ENCODE measurements at regions not wholly inside any gene's neighbourhood (a gene's known extent, or its start where the extent isn't known, plus 50 kb on each side); places are given as distances from the start of the nearest gene placed in this dataset.

- Histone ChIP-seq H3K4me3 (ENCODE audit: low read depth in 1 of 2, low read length in 1 of 2) (no peak overlapping the region), H3K36me3 (no peaks in the 10 kb centered on the region), H3K9me3 (no peaks in the 10 kb centered on the region), H3K27me3 (no peaks in the 10 kb centered on the region), H3K27ac (peak overlapping the region; percentile 18), H3K4me1 (ENCODE audit: control insufficient read depth in 1 of 2, insufficient read depth in 1 of 2, low read depth in 1 of 2, low read length in 1 of 2) (peaks cover 0 to 5% of the 10 kb centered on the region in 2 experiments)
- TF ChIP-seq CTCF (IDR thresholded peaks at IDR 0.05): no peak
These were observed 234.8 kb downstream of the DUSP6 start for GRCh38 chr12:89117448-89118034.

- no peak for TF ChIP-seq CTCF (IDR thresholded peaks at IDR 0.05)
- no peaks in the 10 kb centered on the region for H3K27me3 ChIP-seq
- H3K4me1 ChIP-seq (ENCODE audit: control insufficient read depth in 1 of 2, insufficient read depth in 1 of 2, low read depth in 1 of 2, low read length in 1 of 2): no peaks in the 10 kb centered on the region
- no peak overlapping the region for H3K27ac ChIP-seq
- H3K9me3 ChIP-seq: no peaks in the 10 kb centered on the region
- no peak overlapping the region for H3K4me3 ChIP-seq (ENCODE audit: low read depth in 1 of 2, low read length in 1 of 2)
- H3K36me3 ChIP-seq: no peaks in the 10 kb centered on the region
These were observed 240.3 kb downstream of the DUSP6 start for GRCh38 chr12:89111964-89112363.

DNA sequence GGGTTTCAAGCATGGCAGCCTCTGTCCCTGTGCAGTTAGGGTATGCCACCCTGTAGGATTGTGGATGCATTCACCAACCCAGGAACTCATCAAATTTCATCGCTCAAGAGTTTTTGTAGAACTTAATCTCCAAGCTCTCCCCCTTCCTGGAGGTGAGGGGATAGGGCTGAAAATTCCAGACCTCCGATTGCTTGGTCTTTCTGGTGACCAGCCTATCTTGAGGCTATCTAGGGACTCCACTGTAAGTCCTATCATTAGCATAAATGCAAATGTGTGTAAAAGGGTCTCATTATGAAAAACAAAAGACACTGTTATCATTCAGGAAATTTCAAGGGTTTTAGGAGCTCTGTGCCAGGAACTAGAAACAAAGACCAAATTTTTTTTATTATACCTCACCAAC, 244.0 kb downstream of the DUSP6 start:
- Histone ChIP-seq H3K9me3 (no peaks in the 10 kb centered on the region), H3K27ac (no peak overlapping the region), H3K36me3 (no peaks in the 10 kb centered on the region), H3K4me3 (ENCODE audit: low read depth in 1 of 2, low read length in 1 of 2) (no peak overlapping the region), H3K4me1 (ENCODE audit: control insufficient read depth in 1 of 2, insufficient read depth in 1 of 2, low read depth in 1 of 2, low read length in 1 of 2) (no peaks in the 10 kb centered on the region), H3K27me3 (no peaks in the 10 kb centered on the region)
- TF ChIP-seq CTCF (IDR thresholded peaks at IDR 0.05): no peak

DNA sequence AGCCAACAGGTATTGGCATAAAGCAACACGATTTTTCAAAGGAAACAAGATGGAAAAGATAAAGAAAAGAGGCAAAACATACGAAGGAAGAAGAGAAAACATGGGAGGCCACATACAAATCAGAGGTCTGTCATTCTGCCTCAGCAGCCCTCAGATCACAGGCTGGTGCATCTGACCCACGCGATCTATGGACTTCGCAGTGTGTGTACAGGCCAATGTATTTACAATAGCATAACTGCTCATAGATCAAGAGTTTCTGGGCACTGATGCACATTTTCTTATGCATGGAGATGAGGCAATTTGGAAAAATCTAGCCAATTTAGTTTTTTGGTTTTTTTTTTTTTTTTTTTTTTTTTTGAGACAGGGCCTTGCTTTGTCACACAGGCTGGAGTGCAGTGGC, 245.4 kb downstream of the DUSP6 start:
- Histone ChIP-seq H3K27me3 (no peaks in the 10 kb centered on the region), H3K36me3 (no peaks in the 10 kb centered on the region), H3K4me1 (ENCODE audit: control insufficient read depth in 1 of 2, insufficient read depth in 1 of 2, low read depth in 1 of 2, low read length in 1 of 2) (no peaks in the 10 kb centered on the region), H3K27ac (no peak overlapping the region), H3K4me3 (ENCODE audit: low read depth in 1 of 2, low read length in 1 of 2) (no peak overlapping the region), H3K9me3 (no peaks in the 10 kb centered on the region)
- no peak for TF ChIP-seq CTCF (IDR thresholded peaks at IDR 0.05)

DNA sequence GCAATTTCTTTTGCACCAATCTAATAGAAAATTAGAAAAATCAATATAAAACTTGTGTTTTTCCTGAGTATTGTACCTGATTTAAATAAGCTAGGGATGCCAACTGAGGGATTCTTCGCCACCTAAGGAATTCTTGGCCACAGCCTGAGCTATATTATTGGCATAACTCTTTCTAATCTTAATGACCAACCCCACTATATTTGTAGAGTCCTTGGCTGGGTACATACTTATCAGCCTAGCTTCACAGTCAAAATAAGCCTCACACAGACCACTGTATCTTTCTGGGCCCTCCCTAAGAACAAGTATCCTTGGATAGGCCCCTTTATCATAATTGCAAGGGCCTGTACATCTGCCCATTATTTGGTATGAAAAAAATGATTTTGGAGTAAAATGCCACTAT, 247.1 kb downstream of the DUSP6 start:
- no peaks in the 10 kb centered on the region for H3K4me1 ChIP-seq (ENCODE audit: control insufficient read depth in 1 of 2, insufficient read depth in 1 of 2, low read depth in 1 of 2, low read length in 1 of 2)
- H3K4me3 ChIP-seq (ENCODE audit: low read depth in 1 of 2, low read length in 1 of 2): no peak overlapping the region
- TF ChIP-seq CTCF (IDR thresholded peaks at IDR 0.05): no peak
- no peaks in the 10 kb centered on the region for H3K27me3 ChIP-seq
- H3K27ac ChIP-seq: no peak overlapping the region
- no peaks in the 10 kb centered on the region for H3K36me3 ChIP-seq
- no peaks in the 10 kb centered on the region for H3K9me3 ChIP-seq

- no peak for TF ChIP-seq CTCF (IDR thresholded peaks at IDR 0.05)
- Histone ChIP-seq H3K27ac (no peak overlapping the region), H3K36me3 (no peaks in the 10 kb centered on the region), H3K4me1 (ENCODE audit: control insufficient read depth in 1 of 2, insufficient read depth in 1 of 2, low read depth in 1 of 2, low read length in 1 of 2) (no peaks in the 10 kb centered on the region), H3K9me3 (no peaks in the 10 kb centered on the region), H3K27me3 (no peaks in the 10 kb centered on the region), H3K4me3 (ENCODE audit: low read depth in 1 of 2, low read length in 1 of 2) (no peak overlapping the region)
These were observed 248.5 kb downstream of the DUSP6 start for GRCh38 chr12:89103831-89104230.
